Lower leg skin (tissue), 4 donors: ENCODE measurements at regions not wholly inside any gene's neighbourhood (a gene's known extent, or its start where the extent isn't known, plus 50 kb on each side); places are given as distances from the start of the nearest gene placed in this dataset.

Experiments
- DNase-seq, 2 donors: peaks; one replicate each; pipeline ENCODE4 v3.0.0-alpha.2; 2019; ENCODE audit warnings: low spot score in 2 of 2
- H3K4me3 ChIP-seq: fragments of 200-600 bp; sonication (generic); 2 replicates; pipeline ENCODE4 v1.5.1; 2017; ENCODE audit warnings: mild to moderate bottlenecking, low read depth; ENCODE audit not compliant: poor library complexity, severe bottlenecking
- CTCF ChIP-seq, 3 donors: fragments of 450-650 bp; IDR thresholded peaks; one replicate each; pipeline ENCODE4 v1.5.1; 2016; ENCODE audit warnings: antibody characterized with exemption in 3 of 3, mild to moderate bottlenecking in 3 of 3, moderate library complexity in 2 of 3
- POLR2A ChIP-seq, 2 donors: fragments of 450-650 bp; IDR thresholded peaks; one replicate each; pipeline ENCODE4 v1.6.1; 2016 to 2017; ENCODE audit warnings: antibody characterized with exemption in 2 of 2, mild to moderate bottlenecking in 1 of 2, moderate library complexity in 1 of 2
- WGBS, 2 donors: methylation state at CpG; one replicate each; pipeline ENCODE4 v1.1.5; 2018; 5-methylcytosine and 5-hydroxymethylcytosine counted together
- intact Hi-C: fragments of 100-400 bp; cut with DNase I; formaldehyde crosslinking; loops from one replicate; pipeline ENCODE4 v1.15.0; 2023; ENCODE audit warnings: low total_unique reads

GRCh38 chr6:134517145-134517658 is 199.3 kb upstream of the SGK1 start:
- DNase-seq, result peak; percentile 67 to 90
- intact Hi-C loops, result no loop called here
- WGBS, 2 donors, result 20% methylated on average over 9 of the region's 9 CpGs
- TF ChIP-seq POLR2A (IDR thresholded peaks at IDR 0.05), result no peak
- no peak for TF ChIP-seq CTCF (IDR thresholded peaks at IDR 0.05)
- H3K4me3 ChIP-seq, result no peak overlapping the region

GRCh38 chr6:134516582-134516981 is 198.7 kb upstream of the SGK1 start:
- WGBS, 2 donors, result 64 to 69% methylated on average over 3 of the region's 3 CpGs

GRCh38 chr6:134515986-134516385 is 198.1 kb upstream of the SGK1 start:
- intact Hi-C loops, result no loop called here
- no peak for DNase-seq
- TF ChIP-seq POLR2A (IDR thresholded peaks at IDR 0.05), result no peak
- no peak for TF ChIP-seq CTCF (IDR thresholded peaks at IDR 0.05)
- no peak overlapping the region for H3K4me3 ChIP-seq
- WGBS, 2 donors, result 40 to 48% methylated on average over 2 of the region's 2 CpGs

More at GRCh38 chr6:134516582-134516981, 198.7 kb upstream of the SGK1 start:
- no peak overlapping the region for H3K4me3 ChIP-seq
- no peak for TF ChIP-seq CTCF (IDR thresholded peaks at IDR 0.05)
- no peak for TF ChIP-seq POLR2A (IDR thresholded peaks at IDR 0.05)
- intact Hi-C loops, result no loop called here
- DNase-seq, result no peak

GRCh38 chr6:134512981-134513391 is 195.1 kb upstream of the SGK1 start:
- H3K4me3 ChIP-seq, result no peak overlapping the region
- WGBS, 2 donors, result 53 to 72% methylated on average over 2 of the region's 2 CpGs
- intact Hi-C loops, result no loop called here
- TF ChIP-seq CTCF (IDR thresholded peaks at IDR 0.05), result no peak
- TF ChIP-seq POLR2A (IDR thresholded peaks at IDR 0.05), result no peak
- DNase-seq, result no peak

- 93 to 94% methylated on average over 7 of the region's 7 CpGs for WGBS, 2 donors
- H3K4me3 ChIP-seq, result no peak overlapping the region
- DNase-seq, result no peak
- TF ChIP-seq CTCF (IDR thresholded peaks at IDR 0.05), result no peak
- no peak for TF ChIP-seq POLR2A (IDR thresholded peaks at IDR 0.05)
- intact Hi-C loops, result no loop called here
Observed at GRCh38 chr6:134511984-134512683, 194.2 kb upstream of the SGK1 start.

- no peak for DNase-seq
- WGBS, 2 donors, result 68 to 82% methylated on average over 3 of the region's 3 CpGs
- intact Hi-C loops, result no loop called here
- TF ChIP-seq POLR2A (IDR thresholded peaks at IDR 0.05) (no peak), CTCF (IDR thresholded peaks at IDR 0.05) (no peak)
- H3K4me3 ChIP-seq, result no peak overlapping the region
Observed at GRCh38 chr6:134510920-134511319, 193.0 kb upstream of the SGK1 start.
